Neural progenitor cell (in vitro differentiated cells): ENCODE measurements at regions not wholly inside any gene's neighbourhood (a gene's known extent, or its start where the extent isn't known, plus 50 kb on each side); places are given as distances from the start of the nearest gene placed in this dataset.

ENCODE experiments used
- DNase-seq: peaks from one replicate; pipeline ENCODE4 v3.0.0-alpha.2; 2016; ENCODE audit warnings: low spot score
- H2AFZ ChIP-seq: fragments of 200-600 bp; sonication (generic); replicated peaks from 2 replicates; pipeline ENCODE4 v1.6.1; 2016; ENCODE audit warnings: antibody characterized with exemption
- H3F3A ChIP-seq: fragments of 200-600 bp; sonication (generic); 2 replicates; pipeline ENCODE4 v1.6.1; 2016; ENCODE audit warnings: antibody characterized with exemption, low read depth
- H3K27ac ChIP-seq: fragments of 200-600 bp; sonication (generic); 2 replicates; pipeline ENCODE4 v1.5.1; 2016; ENCODE audit warnings: mild to moderate bottlenecking
- H3K27me3 ChIP-seq: fragments of 200-600 bp; sonication (generic); 2 replicates; pipeline ENCODE4 v1.6.1; 2016; ENCODE audit warnings: mild to moderate bottlenecking, moderate library complexity
- H3K36me3 ChIP-seq: fragments of 200-600 bp; sonication (generic); 2 replicates; pipeline ENCODE4 v1.5.1; 2016
- H3K4me1 ChIP-seq: fragments of 200-600 bp; sonication (generic); 2 replicates; pipeline ENCODE4 v1.6.1; 2016; ENCODE audit warnings: mixed run types
- H3K4me2 ChIP-seq: fragments of 200-600 bp; sonication (generic); 2 replicates; pipeline ENCODE4 v1.6.1; 2016
- H3K4me3 ChIP-seq: fragments of 200-600 bp; sonication (generic); 2 replicates; pipeline ENCODE4 v1.5.1; 2016
- H3K79me2 ChIP-seq: fragments of 200-600 bp; sonication (generic); 2 replicates; pipeline ENCODE4 v1.6.1; 2016; ENCODE audit warnings: low read depth
- H3K9ac ChIP-seq: fragments of 200-600 bp; sonication (generic); 2 replicates; pipeline ENCODE4 v1.6.1; 2016
- H3K9me3 ChIP-seq: fragments of 200-600 bp; sonication (generic); 2 replicates; pipeline ENCODE4 v1.5.1; 2016; ENCODE audit warnings: low read depth
- H4K20me1 ChIP-seq: fragments of 200-600 bp; sonication (generic); 2 replicates; pipeline ENCODE4 v1.6.1; 2016; ENCODE audit warnings: low read depth
- H3K27ac Mint-ChIP-seq: 3 replicates; pipeline ENCODE4 v1.8.0; 2021; ENCODE audit warnings: mixed read lengths
- H3K27me3 Mint-ChIP-seq: 2 replicates; pipeline ENCODE4 v1.8.0; 2022; ENCODE audit warnings: low read depth, mild to moderate bottlenecking, inconsistent platforms, moderate library complexity, mixed read lengths; ENCODE audit not compliant: insufficient read depth
- H3K36me3 Mint-ChIP-seq: 3 replicates; pipeline ENCODE4 v1.8.0; 2021; ENCODE audit warnings: mixed read lengths
- H3K4me1 Mint-ChIP-seq: 3 replicates; pipeline ENCODE4 v1.8.0; 2021; ENCODE audit warnings: mixed read lengths
- H3K4me3 Mint-ChIP-seq: 3 replicates; pipeline ENCODE4 v1.8.0; 2021; ENCODE audit warnings: mild to moderate bottlenecking, moderate library complexity, mixed read lengths
- H3K9me3 Mint-ChIP-seq: 3 replicates; pipeline ENCODE4 v1.8.0; 2020; ENCODE audit warnings: mixed read lengths
- EZH2 ChIP-seq: fragments of 200-600 bp; sonication (generic); IDR thresholded peaks from 2 replicates; pipeline ENCODE4 v1.6.1; 2017; ENCODE audit warnings: antibody characterized with exemption, mild to moderate bottlenecking, moderate library complexity
- EZH2phosphoT487 ChIP-seq: fragments of 200-600 bp; sonication (generic); IDR thresholded peaks from 2 replicates; pipeline ENCODE4 v1.6.1; 2017; ENCODE audit warnings: antibody characterized with exemption
- TF ChIP-seq, protein P1 (sequence below): fragments of 200-600 bp; sonication (generic); IDR thresholded peaks from 2 replicates; pipeline ENCODE4 v1.5.1; 2017; ENCODE audit warnings: antibody characterized with exemption, mild to moderate bottlenecking

DNA sequence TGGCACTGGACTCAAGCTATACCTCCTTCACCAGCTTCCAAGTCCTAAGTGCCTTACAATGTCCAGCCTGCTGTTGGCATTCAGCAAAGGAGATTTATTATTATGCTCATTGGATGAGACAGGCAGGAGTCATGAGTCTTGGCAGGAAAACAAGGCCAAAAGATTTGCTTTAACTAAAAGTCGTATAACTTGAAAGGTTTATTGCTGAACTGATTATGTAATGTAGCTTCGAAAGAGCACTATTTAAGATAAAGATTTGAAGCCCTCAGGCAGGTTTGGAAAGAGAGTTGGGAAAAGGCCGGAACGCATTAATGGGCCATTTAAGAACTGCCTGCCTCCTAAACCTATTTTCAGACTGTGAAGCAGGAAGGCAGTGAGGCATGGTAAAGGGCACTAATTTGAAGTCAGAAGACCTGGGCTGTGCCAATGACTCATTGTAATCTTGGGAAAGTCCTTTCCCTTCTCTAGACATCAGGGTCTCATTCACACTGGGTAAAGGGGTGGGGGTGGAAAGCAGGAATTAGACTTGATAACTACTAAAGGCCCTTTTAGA is 280.5 kb upstream of the EDA2R start:
- Histone ChIP-seq H3K36me3 (no peaks in the 10 kb centered on the region), H3K27ac (no peak overlapping the region), H4K20me1 (no peaks in the 10 kb centered on the region), H3F3A (no peaks in the 10 kb centered on the region), H3K4me3 (no peak overlapping the region), H3K27me3 (no peaks in the 10 kb centered on the region), H3K79me2 (no peaks in the 10 kb centered on the region), H3K9me3 (peaks cover 12% of the 10 kb centered on the region), H3K4me2 (no peak overlapping the region), H2AFZ (no peak overlapping the region), H3K4me1 (no peaks in the 10 kb centered on the region), H3K9ac (no peak overlapping the region)
- no peak overlapping the region for H3K27ac Mint-ChIP-seq
- no peaks in the 10 kb centered on the region for H3K4me1 Mint-ChIP-seq
- DNase-seq, result no peak
- TF ChIP-seq, protein P1, sequence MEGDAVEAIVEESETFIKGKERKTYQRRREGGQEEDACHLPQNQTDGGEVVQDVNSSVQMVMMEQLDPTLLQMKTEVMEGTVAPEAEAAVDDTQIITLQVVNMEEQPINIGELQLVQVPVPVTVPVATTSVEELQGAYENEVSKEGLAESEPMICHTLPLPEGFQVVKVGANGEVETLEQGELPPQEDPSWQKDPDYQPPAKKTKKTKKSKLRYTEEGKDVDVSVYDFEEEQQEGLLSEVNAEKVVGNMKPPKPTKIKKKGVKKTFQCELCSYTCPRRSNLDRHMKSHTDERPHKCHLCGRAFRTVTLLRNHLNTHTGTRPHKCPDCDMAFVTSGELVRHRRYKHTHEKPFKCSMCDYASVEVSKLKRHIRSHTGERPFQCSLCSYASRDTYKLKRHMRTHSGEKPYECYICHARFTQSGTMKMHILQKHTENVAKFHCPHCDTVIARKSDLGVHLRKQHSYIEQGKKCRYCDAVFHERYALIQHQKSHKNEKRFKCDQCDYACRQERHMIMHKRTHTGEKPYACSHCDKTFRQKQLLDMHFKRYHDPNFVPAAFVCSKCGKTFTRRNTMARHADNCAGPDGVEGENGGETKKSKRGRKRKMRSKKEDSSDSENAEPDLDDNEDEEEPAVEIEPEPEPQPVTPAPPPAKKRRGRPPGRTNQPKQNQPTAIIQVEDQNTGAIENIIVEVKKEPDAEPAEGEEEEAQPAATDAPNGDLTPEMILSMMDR, result no peak
- TF ChIP-seq EZH2, result no peak
- TF ChIP-seq EZH2phosphoT487, result no peak
- no peak overlapping the region for H3K4me3 Mint-ChIP-seq
- no peaks in the 10 kb centered on the region for H3K36me3 Mint-ChIP-seq
- H3K27me3 Mint-ChIP-seq, result no peaks in the 10 kb centered on the region
- peaks cover 5% of the 10 kb centered on the region for H3K9me3 Mint-ChIP-seq

DNA sequence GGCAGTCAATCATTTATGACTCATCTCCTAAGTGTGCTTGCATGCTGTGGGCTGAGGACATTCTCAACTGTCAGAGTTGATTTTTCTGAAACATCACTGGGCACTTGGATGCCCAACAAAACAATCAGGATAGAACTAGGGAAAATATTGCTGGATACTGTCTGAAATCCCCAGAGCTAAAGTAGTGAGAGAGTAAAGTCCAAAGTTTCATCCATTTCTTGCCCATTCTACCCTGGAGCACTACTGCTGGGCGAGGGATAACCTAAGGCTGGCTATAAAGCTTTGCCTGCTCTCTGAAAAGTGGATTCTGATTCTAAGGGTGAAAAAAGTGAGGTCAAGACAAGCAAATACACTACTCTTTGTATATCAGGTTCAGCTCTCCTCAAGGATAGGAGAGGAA is 279.6 kb upstream of the EDA2R start:
- H3K4me3 ChIP-seq, result no peak overlapping the region
- H3K9ac ChIP-seq, result no peak overlapping the region
- H3K27ac Mint-ChIP-seq, result no peak overlapping the region
- H3K36me3 Mint-ChIP-seq, result no peaks in the 10 kb centered on the region
- no peak overlapping the region for H3K4me3 Mint-ChIP-seq
- no peaks in the 10 kb centered on the region for H3F3A ChIP-seq
- H3K9me3 Mint-ChIP-seq, result peaks cover 2% of the 10 kb centered on the region
- H3K4me2 ChIP-seq, result no peak overlapping the region
- DNase-seq, result no peak
- no peaks in the 10 kb centered on the region for H3K27me3 ChIP-seq
- H3K9me3 ChIP-seq, result peaks cover 12% of the 10 kb centered on the region
- TF ChIP-seq EZH2phosphoT487 (no peak), EZH2 (no peak)
- TF ChIP-seq, protein P1, result no peak
- no peaks in the 10 kb centered on the region for H3K4me1 ChIP-seq
- no peaks in the 10 kb centered on the region for H3K79me2 ChIP-seq
- H3K4me1 Mint-ChIP-seq, result peaks cover 2% of the 10 kb centered on the region
- H2AFZ ChIP-seq, result no peak overlapping the region
- no peaks in the 10 kb centered on the region for H3K36me3 ChIP-seq
- H3K27me3 Mint-ChIP-seq, result no peaks in the 10 kb centered on the region
- H4K20me1 ChIP-seq, result no peaks in the 10 kb centered on the region
- no peak overlapping the region for H3K27ac ChIP-seq

DNA sequence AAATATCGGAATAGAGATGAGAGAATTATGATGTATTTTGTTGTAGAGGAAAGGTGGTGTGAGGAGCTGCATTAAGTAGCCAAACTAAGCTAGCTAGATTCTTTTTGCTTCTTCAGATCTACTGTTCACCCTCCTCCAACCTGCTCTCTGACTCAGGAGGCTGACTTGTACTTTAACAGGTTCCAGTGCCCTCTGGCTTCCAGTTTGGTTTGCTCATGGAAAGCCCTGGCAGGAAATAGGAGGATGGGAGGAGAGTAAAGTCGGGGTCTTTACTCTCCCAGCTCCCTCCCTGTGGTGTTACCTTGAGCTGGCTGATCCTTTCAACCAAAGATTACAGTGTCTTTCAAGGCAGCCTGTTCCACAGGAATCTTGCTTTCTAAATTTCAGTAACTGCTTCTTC is 277.0 kb upstream of the EDA2R start:
- no peak overlapping the region for H3K9ac ChIP-seq
- H3K4me1 Mint-ChIP-seq, result peaks cover 2% of the 10 kb centered on the region
- no peak overlapping the region for H3K27ac Mint-ChIP-seq

More for the DNA sequence above, 277.0 kb upstream of the EDA2R start:
- Histone ChIP-seq H3K27me3 (no peaks in the 10 kb centered on the region), H3K27ac (no peak overlapping the region), H2AFZ (no peak overlapping the region), H4K20me1 (no peaks in the 10 kb centered on the region), H3K79me2 (no peaks in the 10 kb centered on the region), H3K4me3 (no peak overlapping the region), H3K36me3 (no peaks in the 10 kb centered on the region), H3K4me2 (no peak overlapping the region), H3K4me1 (no peaks in the 10 kb centered on the region), H3K9me3 (peaks cover 6% of the 10 kb centered on the region), H3F3A (no peaks in the 10 kb centered on the region)
- Mint-ChIP-seq H3K4me3 (no peak overlapping the region), H3K27me3 (no peaks in the 10 kb centered on the region), H3K9me3 (peaks cover 2% of the 10 kb centered on the region), H3K36me3 (no peaks in the 10 kb centered on the region)
- TF ChIP-seq EZH2 (no peak), EZH2phosphoT487 (no peak)
- TF ChIP-seq, protein P1, result no peak
- peak; percentile 4 for DNase-seq
